Activated CD4-positive, CD25-positive, alpha-beta regulatory T cell (primary cell): ENCODE measurements at regions not wholly inside any gene's neighbourhood (a gene's known extent, or its start where the extent isn't known, plus 50 kb on each side); places are given as distances from the start of the nearest gene placed in this dataset.
"Not testable (repeated sequence)": the region's sequence is repeated elsewhere in the genome, so short reads cannot be mapped to it uniquely, and the experiment has no call there.

ENCODE experiments used
- DNase-seq, 4 experiments: peaks; one replicate each; lab custom pipeline; 2025; lab: John Stamatoyannopoulos, UW

DNA sequence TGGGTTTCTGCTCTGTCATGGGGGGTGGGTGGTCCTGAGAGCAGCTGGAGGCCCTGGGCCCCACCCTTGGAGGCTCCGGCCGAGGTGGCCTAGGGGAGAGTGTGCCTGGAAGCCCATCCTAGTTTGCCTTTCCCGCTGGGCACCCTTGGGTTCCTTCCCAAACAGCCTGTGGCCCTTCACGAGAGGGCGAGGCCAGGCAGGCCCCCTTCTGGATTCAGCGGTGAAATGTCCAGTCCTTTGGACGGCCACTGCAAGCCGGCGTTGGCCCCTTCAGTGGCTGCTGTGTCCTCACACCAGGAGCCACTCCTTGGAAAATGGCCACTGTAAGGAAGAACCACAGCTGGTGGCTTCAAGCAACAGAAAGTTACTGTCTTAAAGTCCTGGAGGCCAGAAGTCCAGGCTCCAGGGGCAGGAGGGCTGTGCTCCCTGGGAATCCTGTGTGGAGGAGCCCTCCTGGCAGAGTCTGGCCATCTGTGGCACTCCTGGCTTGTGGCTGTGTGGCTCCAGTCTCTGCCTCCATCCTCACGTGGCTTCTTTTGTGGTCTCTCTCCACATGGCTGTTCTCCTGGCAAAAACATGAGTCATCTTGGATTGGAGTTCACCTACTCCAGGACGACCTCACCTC lies 854.1 kb downstream of the TBC1D22A start:
- no peak for DNase-seq

DNA sequence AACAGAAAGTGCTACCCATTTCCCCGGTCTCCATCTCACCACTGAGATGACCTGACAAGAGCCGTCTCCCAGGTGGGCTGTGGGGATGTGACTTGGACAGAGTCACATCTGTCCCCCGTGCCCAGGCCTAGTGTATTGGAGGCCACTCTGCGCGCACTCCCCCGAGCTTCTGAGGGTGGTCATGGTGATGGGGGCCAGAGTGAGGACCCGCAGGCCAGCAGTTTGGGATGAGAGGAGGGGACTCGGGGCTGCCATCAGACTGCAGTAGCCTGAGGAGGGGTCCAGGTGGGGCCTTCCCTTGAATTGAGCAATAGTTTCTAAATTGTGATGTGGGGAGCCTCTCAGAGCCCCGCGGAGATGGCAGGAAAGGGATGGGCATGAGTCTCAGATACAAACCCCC lies 852.6 kb downstream of the TBC1D22A start:
- no peak for DNase-seq

DNA sequence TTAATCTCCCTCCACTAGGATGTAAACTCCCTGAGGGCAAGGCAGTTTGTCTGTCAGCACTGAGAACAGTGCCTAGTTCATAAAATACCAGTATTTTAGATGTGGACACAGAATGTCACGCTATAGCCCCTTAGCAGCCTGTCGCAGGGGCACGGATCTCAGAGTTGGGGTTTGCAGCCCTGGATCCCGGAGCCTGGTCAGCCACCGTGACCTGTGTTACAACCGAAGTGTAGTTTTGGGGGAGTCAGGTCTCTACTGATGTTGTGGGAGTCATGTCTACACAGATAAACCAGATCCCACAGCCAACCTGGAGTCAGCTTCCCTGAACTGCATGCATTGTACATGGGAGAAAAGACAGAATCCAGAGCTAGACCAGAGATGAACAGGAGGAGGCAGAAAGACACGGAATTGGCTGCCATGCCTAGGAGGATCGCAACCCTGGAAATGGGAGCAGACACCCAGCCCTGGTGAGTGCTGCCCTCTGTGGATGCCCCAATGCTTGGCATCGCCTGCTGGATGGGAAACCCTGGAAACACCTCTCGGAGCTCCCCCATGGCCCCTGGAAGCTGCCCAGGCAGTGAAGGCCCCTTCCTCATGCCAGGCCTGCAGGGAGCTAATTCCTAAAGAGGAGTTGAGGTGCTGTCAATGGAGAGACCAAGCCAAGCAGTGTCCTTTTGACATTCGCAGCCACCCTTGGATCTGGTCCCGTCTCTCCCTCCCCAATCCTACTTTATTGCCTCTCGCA lies 851.3 kb downstream of the TBC1D22A start:
- no peak for DNase-seq

DNA sequence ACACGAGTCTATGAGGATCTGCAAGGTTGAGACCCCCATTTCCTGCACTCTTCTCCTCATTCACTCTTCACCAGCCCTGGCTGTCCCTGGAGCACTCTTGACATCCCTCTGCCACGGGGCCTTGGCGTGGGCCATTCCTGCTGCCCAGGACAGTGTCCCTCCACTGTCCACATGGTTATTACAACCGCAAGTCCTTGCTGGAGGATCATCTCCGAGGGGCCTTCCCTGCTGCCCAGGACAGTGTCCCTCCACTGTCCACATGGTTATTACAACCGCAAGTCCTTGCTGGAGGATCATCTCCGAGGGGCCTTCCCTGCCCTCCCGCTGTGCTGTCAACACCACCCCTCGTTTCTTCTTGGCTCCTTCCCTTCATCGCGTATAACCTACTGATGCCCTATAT lies 850.7 kb downstream of the TBC1D22A start:
- not testable (repeated sequence) for DNase-seq

DNA sequence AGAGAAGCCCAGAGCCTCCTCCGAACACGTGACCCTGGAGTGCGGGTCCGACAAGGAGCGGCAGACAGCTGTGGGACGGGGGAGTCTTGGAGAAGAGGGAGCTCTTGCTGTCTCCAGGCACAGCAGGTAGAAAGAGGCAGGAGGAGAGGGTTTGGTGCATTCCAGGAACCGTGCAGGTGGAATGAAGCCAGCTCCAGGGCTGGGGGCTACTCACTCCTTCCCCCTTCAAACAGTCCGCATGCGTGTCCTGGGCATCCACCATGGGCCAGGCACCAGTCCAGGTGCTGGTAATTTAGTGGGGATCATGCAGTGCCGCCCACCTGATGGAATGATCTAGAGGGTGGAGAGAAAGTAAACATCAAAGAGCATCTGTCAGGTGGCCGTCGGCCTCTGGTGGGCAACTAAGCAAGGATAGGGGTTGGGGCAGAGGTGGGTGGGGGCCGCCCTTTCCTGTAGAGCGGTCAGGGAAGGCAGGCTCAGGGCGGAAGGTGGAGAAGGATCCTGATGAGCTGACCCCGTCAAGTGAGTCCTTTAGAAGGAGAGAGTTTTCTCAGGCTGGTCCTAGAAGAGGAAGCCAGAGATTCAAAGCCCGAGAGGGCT lies 850.0 kb downstream of the TBC1D22A start:
- DNase-seq: no peak

DNA sequence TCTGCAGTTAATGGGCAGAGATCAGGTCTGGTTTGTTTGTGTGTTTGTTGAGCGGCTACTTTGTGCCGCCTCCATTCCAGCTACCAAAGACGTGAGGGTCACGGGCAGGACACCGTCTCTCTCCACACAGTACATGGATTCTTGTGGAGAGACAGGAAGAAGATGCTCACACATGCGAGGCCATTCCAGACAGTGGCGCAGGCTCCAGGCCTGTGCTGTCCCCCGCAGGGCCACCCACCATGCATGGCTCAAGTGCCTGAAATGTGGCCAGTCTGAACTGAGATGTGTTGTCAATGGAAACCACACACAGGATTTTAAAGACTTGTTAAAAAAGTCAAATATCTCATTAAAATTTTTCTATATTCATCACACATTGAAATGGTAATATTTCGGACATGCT lies 848.3 kb downstream of the TBC1D22A start:
- no peak for DNase-seq

DNA sequence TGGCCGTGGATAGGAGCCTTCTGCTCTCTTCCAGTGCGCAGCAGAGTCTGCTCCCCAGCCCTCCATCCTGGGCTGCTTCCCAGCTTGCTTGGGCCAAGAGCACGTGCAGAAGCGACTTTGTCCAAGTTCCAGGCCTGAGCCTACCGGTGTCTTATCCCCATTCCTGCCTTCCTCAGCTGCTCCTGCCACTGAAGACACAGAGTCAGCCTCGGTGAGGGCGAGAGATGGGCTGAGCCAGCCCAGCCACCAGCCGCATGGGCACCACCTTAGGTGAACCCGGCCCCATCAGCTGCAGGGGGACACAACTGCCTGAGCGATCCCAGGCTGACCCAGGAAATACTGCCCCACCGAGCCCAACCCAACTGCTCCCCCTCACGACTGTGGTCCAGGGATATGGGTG lies 847.8 kb downstream of the TBC1D22A start:
- DNase-seq: no peak

DNA sequence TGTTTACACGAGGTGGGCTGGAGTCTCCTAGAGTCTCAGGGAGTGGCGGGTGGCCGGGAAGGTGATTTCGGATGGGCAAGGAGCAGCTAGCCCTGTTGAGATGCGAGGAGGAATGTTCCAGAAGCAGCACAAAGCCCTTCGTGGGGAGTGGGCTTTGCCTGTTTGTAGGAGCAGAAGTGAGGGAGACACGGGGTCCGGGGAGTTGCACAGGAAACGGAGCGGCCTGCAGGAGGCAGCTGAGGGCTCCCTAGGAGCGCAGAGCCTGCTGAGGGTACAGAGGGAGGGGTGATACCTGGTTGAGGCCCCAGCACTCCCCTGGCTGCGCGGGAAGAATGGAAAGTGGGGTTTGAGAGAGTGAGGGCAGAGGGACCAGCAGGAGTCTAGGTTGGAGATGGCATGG lies 847.2 kb downstream of the TBC1D22A start:
- no peak for DNase-seq

DNA sequence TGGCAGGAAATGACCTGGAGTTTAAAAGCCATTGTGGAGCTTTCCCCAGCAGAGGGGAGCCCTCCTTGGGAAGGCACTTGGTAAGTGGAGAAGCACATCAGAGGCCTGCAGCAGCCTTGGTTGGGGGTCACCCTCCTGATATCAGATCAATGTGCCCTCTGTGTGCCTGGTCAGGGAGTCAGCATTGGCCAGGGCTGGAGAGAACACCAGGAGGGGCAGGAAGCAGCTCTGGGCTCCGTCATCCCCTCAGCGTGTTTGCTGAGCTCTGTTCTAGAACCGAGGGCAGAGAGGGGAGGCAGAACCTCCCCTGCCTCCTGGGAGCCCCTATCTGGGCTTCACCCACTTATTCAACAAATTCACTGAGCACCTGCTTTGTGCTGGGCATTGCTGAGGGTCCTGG lies 846.0 kb downstream of the TBC1D22A start:
- DNase-seq: no peak

DNA sequence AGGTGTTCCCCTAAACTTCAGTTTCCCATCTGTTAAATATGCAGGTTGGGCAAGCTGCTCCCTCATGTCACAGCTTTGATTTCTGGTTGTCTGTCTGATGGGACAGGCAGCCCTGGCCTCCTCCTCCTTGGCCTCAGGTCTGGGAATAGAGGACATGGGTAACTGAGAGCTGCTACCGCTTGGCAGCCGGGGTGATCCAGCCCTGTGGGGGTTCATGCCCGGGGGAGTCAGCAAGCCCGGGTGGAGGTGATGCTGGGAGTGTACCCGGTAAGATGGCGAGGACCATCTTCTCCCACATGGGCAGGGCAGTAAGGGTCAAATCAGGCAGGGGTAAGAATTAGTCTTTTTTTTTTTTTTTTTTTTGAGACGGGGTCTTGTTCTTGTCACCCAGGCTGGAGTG lies 845.0 kb downstream of the TBC1D22A start:
- DNase-seq: no peak

DNA sequence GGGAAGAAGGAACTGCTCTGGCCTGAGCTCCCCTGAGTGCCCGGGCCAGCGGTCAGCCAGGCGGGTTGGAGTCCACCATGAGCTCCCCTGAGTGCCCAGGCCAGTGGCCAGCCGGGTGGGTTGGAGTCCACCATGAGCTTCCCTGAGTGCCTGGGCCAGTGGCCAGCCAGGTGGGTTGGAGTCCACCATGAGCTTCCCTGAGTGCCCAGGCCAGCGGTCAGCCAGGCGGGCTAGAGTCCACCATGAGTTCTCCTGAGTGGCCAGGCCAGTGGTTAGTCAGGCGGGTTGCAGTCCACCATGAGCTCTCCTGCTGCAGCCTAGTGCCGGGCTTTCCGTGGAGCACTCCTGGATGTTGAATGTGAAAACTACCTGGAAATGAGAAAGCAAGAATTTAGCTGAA lies 844.0 kb downstream of the TBC1D22A start:
- DNase-seq: no peak

DNA sequence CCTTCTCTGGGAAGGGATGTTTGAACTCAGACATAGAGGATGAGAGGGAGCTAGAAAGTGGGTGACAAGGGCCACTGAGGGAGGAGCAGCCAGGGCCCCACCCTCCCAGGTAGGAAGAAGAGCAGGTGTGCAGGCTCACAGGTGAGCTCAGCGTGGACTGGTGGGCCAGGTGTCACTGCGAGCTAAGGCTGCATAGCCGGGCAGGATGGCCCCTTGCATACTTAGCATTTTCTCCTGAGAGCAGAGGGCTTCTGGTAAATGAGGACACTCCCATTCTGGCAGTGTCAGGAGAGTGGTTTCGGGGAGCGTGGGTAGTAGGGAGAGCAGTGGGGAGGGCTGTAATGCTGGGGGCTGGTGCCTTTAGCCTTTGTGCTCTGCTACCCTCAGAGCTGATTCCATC lies 843.4 kb downstream of the TBC1D22A start:
- no peak for DNase-seq

DNA sequence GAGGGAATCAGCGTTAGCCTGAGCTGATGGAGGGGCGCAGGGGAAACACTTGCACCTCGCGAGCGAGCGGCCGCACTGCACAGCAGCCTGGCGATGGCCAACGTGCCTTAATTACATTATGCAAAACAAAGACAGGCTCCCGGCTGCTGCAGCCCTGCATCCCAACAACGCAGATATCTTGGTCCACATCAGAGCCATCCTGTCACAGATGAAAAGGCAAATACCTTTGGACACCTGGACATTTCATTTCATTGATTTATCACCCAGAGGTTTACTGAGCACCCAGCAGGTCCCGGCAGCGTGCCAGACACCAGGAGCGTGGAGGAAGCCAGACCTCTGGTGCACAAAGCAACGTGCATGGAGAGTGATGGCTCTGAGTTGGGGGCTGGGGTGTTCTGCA lies 843.0 kb downstream of the TBC1D22A start:
- no peak for DNase-seq

DNA sequence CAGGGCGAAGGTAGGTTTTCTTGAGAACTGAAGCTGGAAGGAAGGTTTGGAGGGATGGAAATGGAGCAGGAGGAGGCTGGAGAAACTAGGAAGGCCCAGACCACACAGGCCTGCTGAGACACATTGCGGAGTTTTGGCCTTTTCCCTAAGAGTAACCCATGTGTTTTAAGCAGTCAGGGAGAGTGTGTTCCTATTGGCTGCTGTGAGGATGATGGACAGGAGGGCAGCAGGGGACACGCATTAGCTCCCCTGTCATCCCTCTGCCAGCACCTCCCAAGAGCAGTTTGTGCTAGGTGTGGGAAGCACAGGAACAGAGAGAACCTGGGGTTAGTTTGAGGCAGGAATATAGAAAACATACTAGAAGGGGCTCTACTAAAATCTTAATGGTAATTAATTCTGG lies 842.1 kb downstream of the TBC1D22A start:
- DNase-seq: no peak

DNA sequence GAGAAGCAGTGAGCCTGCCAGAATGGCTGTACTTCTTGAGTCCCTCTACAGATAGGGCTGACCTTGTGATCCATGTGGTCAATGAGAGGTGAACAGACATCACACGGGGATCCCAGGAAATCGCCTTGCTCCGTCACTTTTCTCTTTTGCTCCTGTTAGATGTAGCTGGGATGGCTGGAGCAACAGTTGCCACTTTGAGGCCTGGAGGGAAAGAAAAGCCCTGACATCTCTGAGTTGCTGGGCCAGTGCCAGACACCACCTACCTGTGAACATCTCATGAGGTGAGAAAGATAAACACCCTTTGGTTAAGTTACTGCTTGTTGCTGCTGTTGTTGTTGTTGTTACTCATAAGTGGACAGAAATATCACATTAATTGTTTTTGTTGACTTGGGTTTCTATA lies 840.3 kb downstream of the TBC1D22A start:
- DNase-seq: no peak

DNA sequence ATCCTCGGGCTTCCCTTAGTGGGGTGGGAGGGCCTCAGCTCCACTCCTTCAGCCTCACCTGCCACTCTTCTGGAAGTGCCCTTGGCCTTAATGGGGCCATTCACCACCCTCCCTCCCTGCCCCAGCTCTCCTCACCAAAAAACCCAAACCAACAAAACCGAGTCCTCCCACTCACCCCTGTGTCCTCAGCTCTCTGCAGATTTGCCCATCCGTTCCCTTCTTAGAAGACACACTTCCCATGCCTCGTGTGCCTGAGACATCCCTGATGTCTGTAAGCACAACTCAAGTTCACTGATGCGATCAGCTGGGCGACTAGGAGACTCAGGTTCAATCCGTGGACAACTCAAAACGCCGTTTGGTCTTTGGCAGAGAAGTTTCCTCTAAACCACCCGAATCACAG lies 839.2 kb downstream of the TBC1D22A start:
- DNase-seq: no peak

DNA sequence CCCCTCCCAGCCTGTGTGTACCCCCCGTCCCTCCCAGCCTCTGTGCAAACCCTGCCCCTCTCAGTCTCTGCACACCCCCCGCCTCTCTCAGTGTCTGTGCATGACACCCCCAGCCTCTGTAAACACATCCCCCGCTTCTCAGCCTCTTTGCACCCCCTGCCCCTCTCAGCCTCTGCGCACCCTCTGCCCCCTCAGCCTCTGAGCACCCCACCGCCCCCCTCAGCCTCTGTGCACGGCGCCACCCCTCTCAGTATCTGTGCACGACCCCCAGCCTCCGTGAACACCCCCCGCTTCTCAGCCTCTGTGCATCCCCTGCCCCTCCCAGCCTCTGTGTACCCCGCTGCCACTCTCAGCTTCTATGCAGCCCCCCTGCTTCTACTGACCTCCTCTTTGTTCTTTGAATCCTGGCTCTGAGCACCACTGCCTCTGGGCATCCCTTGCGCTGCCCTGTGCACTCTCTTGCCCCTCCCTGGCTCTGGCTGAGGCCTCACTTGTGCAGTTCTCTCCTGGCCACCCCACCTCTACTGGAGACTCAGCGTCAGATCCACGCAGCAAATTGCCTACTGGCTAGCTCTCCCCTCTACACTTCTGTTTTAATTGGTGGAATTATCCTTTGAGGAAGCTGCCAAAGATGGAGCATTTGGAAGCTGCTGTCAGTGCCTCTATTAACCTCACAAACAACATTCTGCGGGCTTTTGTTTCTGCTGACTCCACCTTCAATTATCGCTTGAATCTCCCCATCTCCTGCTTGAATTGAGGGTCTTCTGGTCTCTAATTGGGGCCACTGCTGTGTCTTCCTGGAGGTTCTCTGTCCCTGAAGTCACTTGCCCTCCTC lies 838.6 kb downstream of the TBC1D22A start:
- DNase-seq: no peak

DNA sequence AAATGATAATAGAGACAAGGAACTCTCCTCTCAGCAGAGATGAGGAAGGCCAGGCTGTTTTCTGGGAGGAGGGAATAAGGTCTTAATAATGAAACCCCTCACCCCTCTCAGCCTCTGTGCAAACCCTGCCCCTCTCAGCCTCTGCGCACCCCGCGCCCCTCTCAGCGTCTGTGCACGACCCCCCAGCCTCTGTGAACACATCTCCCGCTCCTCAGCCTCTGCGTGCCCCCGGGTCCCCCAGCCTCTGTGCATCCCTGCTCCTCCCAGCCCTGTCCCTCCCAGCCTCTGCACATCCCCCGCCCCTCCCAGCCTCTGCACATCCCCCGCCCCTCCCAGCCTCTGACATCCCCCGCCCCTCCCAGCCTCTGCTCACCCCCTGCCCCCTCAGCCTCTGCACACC lies 837.8 kb downstream of the TBC1D22A start:
- no peak for DNase-seq

DNA sequence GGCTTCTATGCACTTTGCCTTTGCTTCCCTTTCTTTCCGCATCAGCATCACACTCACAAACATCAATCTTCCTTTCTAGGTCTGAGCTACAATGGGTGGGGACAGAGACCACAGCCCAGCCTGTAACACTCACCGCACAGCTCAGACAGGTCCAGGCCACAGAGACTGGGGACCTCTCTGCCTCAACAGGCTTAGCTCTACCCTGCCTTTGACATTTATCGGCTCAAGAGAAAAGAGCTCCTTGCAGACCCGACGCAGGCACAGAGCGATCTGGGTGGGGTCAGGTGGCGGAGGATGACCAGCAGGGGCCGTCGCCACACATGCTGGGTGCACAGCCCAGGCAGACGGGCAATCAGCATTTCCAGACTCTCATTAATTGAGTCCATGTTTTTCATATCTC lies 837.3 kb downstream of the TBC1D22A start:
- DNase-seq: no peak

DNA sequence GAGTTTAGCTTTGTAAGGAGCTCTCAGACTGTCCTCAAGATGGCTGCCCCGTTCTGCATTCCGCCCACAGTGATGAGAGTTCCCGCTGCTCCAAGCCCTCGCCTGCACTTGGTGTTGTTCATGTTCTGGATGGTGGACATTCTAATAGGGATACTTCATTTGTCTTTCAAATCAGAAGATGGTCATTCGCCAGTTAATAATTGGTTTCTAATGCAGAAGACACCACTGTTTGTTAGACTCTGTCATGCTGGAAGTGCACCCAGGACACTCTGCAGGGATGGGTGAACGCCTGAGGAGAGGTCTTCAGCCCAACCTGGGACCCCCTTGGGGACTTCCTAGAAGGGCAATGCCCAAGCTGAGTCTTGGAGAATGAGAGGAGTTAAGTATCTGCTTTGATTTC lies 836.4 kb downstream of the TBC1D22A start:
- DNase-seq: no peak

DNA sequence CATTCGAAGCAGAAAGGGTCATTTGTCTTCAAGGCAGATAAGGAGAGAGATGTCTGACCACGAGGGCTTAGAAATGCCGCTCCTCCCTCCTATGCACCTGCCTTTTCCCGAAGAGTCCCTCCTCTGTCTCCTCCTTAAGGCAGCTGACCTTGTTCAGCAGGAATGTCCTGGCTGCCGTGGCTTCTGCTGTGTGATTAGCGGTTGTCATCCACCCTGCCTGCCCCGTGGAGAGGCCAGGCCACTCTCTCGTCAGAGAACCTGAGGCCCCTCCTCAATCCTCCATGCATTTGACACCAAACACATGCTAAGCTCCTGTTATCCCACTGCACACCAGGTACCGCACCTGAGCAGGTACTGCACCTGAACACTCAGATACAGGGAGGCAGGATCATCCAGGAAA lies 834.6 kb downstream of the TBC1D22A start:
- DNase-seq: no peak

DNA sequence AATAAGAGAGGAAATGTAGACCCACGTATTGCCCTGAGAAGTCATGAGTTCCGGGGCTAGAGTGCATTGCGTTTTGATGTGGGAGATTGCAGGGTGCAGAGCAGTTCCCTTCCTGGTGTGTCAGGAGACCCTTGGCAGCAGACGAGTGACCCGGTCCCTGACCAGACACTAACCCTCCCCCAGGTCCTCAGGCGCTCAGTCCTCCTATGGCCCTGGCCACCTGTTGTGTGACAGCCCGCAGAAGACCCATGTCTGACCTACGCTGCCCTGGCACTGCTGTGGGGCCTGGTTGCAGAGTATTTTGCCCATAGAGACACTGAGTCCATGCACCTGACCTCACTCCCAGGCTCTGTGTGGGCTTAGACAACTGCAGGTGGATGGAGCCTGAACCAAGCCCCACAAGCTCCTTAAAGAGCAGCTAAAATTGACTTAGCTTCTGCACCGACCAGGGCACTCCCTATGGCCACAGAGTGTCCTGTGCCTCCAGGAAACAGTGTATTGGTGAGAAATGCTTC lies 833.8 kb downstream of the TBC1D22A start:
- DNase-seq: no peak
